ENCODE measurements at regions not wholly inside any gene's neighbourhood (a gene's known extent, or its start where the extent isn't known, plus 50 kb on each side); places are given as distances from the start of the nearest gene placed in this dataset.
"Not testable (repeated sequence)": the region's sequence is repeated elsewhere in the genome, so short reads cannot be mapped to it uniquely, and the experiment has no call there.

- no peak for DNase-seq
These were observed 383.1 kb downstream of the DLEU7 start for GRCh38 chr13:50460358-50460757.

- DNase-seq, result no peak
These were observed 382.3 kb downstream of the DLEU7 start for GRCh38 chr13:50461189-50461588.

- no peak for DNase-seq
These were observed 379.8 kb downstream of the DLEU7 start for GRCh38 chr13:50463719-50464118.

- no peak for DNase-seq
These were observed 378.9 kb downstream of the DLEU7 start for GRCh38 chr13:50464349-50465251.

- no peak for DNase-seq
These were observed 377.0 kb downstream of the DLEU7 start for GRCh38 chr13:50466456-50466855.

- no peak for DNase-seq
These were observed 376.1 kb downstream of the DLEU7 start for GRCh38 chr13:50467156-50468110.

GRCh38 chr13:50468849-50469669 lies 374.4 kb downstream of the DLEU7 start:
- DNase-seq, result no peak

- DNase-seq, result not testable (repeated sequence)
These were observed 370.4 kb downstream of the DLEU7 start for GRCh38 chr13:50473050-50473449.

GRCh38 chr13:50474088-50474662 lies 369.3 kb downstream of the DLEU7 start:
- no peak for DNase-seq

GRCh38 chr13:50476577-50477285 lies 366.8 kb downstream of the DLEU7 start:
- no peak for DNase-seq

GRCh38 chr13:50481936-50482335 lies 361.6 kb downstream of the DLEU7 start:
- no peak for DNase-seq

- DNase-seq, result no peak
These were observed 360.1 kb downstream of the DLEU7 start for GRCh38 chr13:50483416-50483815.

- no peak for DNase-seq
These were observed 358.9 kb downstream of the DLEU7 start for GRCh38 chr13:50484472-50485113.

GRCh38 chr13:50485979-50486935 lies 357.2 kb downstream of the DLEU7 start:
- DNase-seq, result no peak

GRCh38 chr13:50493683-50494082 lies 349.8 kb downstream of the DLEU7 start:
- no peak for DNase-seq

- no peak for DNase-seq
These were observed 349.4 kb downstream of the DLEU7 start for GRCh38 chr13:50494138-50494537.

GRCh38 chr13:50503212-50503611 lies 340.3 kb downstream of the DLEU7 start:
- not testable (repeated sequence) for DNase-seq

- no peak for DNase-seq
These were observed 334.3 kb downstream of the DLEU7 start for GRCh38 chr13:50509167-50509566.

GRCh38 chr13:50509771-50510441 lies 333.6 kb downstream of the DLEU7 start:
- DNase-seq, result no peak
